GM12878 (cell line): ENCODE measurements at regions not wholly inside any gene's neighbourhood (a gene's known extent, or its start where the extent isn't known, plus 50 kb on each side); places are given as distances from the start of the nearest gene placed in this dataset.

Experiments used
- ATAC-seq: fragments of 200-7000 bp; cut with Tn5 transposase; 3 replicates; pipeline ENCODE4 v1.9.1; 2020; ENCODE audit warnings: mild to moderate bottlenecking, moderate library complexity
- BruUV-seq: library from RNA; stranded (reverse); fragments of 400-500 nt; replicated peaks from 2 replicates; lab custom pipeline; 2021; lab: Mats Ljungman, UMichigan
- CTCF ChIA-PET: fragments of 300-600 bp; sonication (Branson Sonifier 250); formaldehyde crosslinking; extraction: SDS; loops from one replicate; lab custom pipeline; 2021; ENCODE audit warnings: inconsistent platforms; lab: Yijun Ruan, JAX
- POLR2A ChIA-PET: fragments of 350-600 bp; formaldehyde crosslinking; extraction: SDS; loops from one replicate; lab custom pipeline; 2021; ENCODE audit warnings: inconsistent platforms; lab: Charles Lee
- RAD21 ChIA-PET: fragments of 300-600 bp; sonication (Branson Sonifier 250); formaldehyde crosslinking; loops from one replicate; lab custom pipeline; 2023; ENCODE audit warnings: antibody characterized with exemption; ENCODE audit not compliant: unreplicated experiment; lab: Charles Lee
- SMC1A ChIA-PET: fragments of 300-600 bp; sonication (Branson Sonifier 250); formaldehyde crosslinking; loops from one replicate; lab custom pipeline; 2023; ENCODE audit not compliant: unreplicated experiment, uncharacterized antibody; lab: Charles Lee
- DNase-seq: peaks from one replicate; pipeline ENCODE4 v3.0.0-alpha.2; 2011; ENCODE audit warnings: low read depth, low spot score
- FAIRE-seq: peaks from 3 replicates; lab custom pipeline; 2011; peaks lifted over from hg19 to GRCh38; lab: Jason Lieb, UNC
- H2AFZ ChIP-seq: 2 replicates; pipeline ENCODE4 v1.6.0; 2011; ENCODE audit warnings: low read depth, low read length, control low read depth; ENCODE audit not compliant: control insufficient read depth
- H3K27ac ChIP-seq: 2 replicates; pipeline ENCODE4 v1.5.1; 2011; ENCODE audit warnings: control low read depth; ENCODE audit not compliant: control insufficient read depth, insufficient read depth
- H3K27me3 ChIP-seq, 2 experiments: replicated peaks in 1 of 2; 2 replicates each; pipeline versions ENCODE4 v1.6.0 to v1.6.1; 2011; ENCODE audit warnings: low read length in 1 of 2; ENCODE audit not compliant: control insufficient read depth in 2 of 2, insufficient read depth in 2 of 2
- H3K36me3 ChIP-seq, 2 experiments: 2 replicates each; pipeline ENCODE4 v1.5.1; 2011; ENCODE audit warnings: low read length in 1 of 2; ENCODE audit not compliant: control insufficient read depth in 2 of 2, insufficient read depth in 2 of 2
- H3K4me1 ChIP-seq: 2 replicates; pipeline ENCODE4 v1.6.1; 2011; ENCODE audit warnings: mild to moderate bottlenecking, low read length, moderate library complexity, mixed read lengths; ENCODE audit not compliant: control insufficient read depth, insufficient read depth
- H3K4me2 ChIP-seq: 2 replicates; pipeline ENCODE4 v1.6.0; 2011; ENCODE audit warnings: control low read depth; ENCODE audit not compliant: control insufficient read depth, insufficient read depth
- H3K4me3 ChIP-seq: fragments of 200-600 bp; sonication (generic); 2 replicates; pipeline ENCODE4 v1.5.1; 2016
- H3K79me2 ChIP-seq: 2 replicates; pipeline ENCODE4 v1.6.0; 2011; ENCODE audit warnings: low read length; ENCODE audit not compliant: control insufficient read depth, insufficient read depth
- H3K9ac ChIP-seq: 2 replicates; pipeline ENCODE4 v1.8.0; 2011; ENCODE audit warnings: low read length, control low read depth, mixed read lengths; ENCODE audit not compliant: control insufficient read depth, insufficient read depth
- H3K9me3 ChIP-seq: replicated peaks from 3 replicates; pipeline ENCODE4 v1.5.1; 2011; ENCODE audit warnings: mild to moderate bottlenecking, low read length; ENCODE audit not compliant: control insufficient read depth, insufficient read depth
- H4K20me1 ChIP-seq: 2 replicates; pipeline ENCODE4 v1.6.0; 2011; ENCODE audit not compliant: control insufficient read depth, insufficient read depth
- FOXM1 ChIP-seq: IDR thresholded peaks from 2 replicates; pipeline ENCODE4 v1.6.1; 2012; ENCODE audit warnings: low read depth, mild to moderate bottlenecking, inconsistent platforms, low read length, moderate library complexity
- POLR2AphosphoS5 ChIP-seq: IDR thresholded peaks from 2 replicates; pipeline ENCODE4 v1.6.1; 2011; ENCODE audit warnings: mild to moderate bottlenecking, low read length, inconsistent platforms
- WGBS: methylation state at CpG from one replicate; pipeline ENCODE4 v1.1.6; 2016; ENCODE audit warnings: low lambda C conversion rate; ENCODE audit not compliant: insufficient replicate concordance, insufficient coverage; ENCODE audit errors: missing lambda C conversion rate; 5-methylcytosine and 5-hydroxymethylcytosine counted together
- in situ Hi-C: fragments of 300-500 bp; cut with MboI; formaldehyde crosslinking; loops from 9 replicates; pipeline ENCODE4 v1.14.3; 2018; ENCODE audit warnings: mixed read lengths
- intact Hi-C: fragments of 100-400 bp; cut with micrococcal nuclease; formaldehyde crosslinking; loops from one replicate; pipeline ENCODE4 v1.14.2; 2022; ENCODE audit not compliant: unreplicated experiment
- TF ChIP-seq, protein P1 (sequence below): fragments of 450-650 bp; formaldehyde crosslinking; IDR thresholded peaks from 2 replicates; pipeline ENCODE4 v1.4.0; 2020; ENCODE audit warnings: mild to moderate bottlenecking, moderate library complexity
- TF ChIP-seq, protein P2 (sequence below): fragments of 450-650 bp; IDR thresholded peaks from 2 replicates; pipeline ENCODE4 v1.6.1; 2016; ENCODE audit warnings: mild to moderate bottlenecking

DNA sequence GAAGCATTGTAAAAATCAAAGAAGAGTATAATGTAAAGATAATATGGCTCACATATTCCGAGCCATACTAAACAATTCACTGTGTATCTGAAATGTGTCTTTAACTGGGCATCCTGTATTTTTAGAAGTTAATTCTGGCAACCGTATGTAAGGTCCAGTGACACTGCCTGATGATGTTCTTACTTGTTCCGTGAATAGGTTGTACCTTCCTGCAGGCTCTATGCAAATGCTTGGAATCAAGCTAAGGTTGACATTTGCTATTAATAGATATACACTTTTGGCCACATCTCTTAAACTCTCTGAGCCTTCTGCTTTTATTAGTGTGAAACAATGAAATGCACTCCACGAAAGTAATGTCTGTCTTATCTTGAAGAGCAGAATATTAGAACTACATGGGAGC is 534.6 kb downstream of the CCDC85A start (continued):
- TF ChIP-seq, protein P1, sequence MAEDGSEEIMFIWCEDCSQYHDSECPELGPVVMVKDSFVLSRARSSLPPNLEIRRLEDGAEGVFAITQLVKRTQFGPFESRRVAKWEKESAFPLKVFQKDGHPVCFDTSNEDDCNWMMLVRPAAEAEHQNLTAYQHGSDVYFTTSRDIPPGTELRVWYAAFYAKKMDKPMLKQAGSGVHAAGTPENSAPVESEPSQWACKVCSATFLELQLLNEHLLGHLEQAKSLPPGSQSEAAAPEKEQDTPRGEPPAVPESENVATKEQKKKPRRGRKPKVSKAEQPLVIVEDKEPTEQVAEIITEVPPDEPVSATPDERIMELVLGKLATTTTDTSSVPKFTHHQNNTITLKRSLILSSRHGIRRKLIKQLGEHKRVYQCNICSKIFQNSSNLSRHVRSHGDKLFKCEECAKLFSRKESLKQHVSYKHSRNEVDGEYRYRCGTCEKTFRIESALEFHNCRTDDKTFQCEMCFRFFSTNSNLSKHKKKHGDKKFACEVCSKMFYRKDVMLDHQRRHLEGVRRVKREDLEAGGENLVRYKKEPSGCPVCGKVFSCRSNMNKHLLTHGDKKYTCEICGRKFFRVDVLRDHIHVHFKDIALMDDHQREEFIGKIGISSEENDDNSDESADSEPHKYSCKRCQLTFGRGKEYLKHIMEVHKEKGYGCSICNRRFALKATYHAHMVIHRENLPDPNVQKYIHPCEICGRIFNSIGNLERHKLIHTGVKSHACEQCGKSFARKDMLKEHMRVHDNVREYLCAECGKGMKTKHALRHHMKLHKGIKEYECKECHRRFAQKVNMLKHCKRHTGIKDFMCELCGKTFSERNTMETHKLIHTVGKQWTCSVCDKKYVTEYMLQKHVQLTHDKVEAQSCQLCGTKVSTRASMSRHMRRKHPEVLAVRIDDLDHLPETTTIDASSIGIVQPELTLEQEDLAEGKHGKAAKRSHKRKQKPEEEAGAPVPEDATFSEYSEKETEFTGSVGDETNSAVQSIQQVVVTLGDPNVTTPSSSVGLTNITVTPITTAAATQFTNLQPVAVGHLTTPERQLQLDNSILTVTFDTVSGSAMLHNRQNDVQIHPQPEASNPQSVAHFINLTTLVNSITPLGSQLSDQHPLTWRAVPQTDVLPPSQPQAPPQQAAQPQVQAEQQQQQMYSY (CRISPR knock-in tag) = no peak

DNA sequence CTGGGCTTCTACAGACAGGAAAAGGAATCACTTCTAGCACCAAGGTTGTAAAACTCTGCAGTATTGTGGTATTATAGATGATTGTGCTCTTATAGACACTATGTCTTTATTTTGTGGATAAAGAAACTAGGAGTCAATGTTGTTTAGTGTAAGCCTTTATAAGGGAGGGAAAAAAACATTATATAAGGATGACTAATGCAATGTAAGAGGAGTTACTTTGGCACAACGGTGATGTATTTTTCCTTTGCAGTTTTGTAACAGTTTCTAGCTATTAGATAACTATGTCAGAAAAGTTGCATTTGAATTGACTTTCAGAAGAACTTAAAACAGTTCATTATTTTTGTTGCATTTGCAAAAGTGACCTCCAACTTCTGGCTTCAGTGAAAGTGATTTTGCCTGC is 545.4 kb downstream of the CCDC85A start:
- FAIRE-seq (no peak), DNase-seq (no peak), ATAC-seq (no peak)
- Histone ChIP-seq H3K79me2 (no peaks in the 10 kb centered on the region), H3K27ac (no peak overlapping the region), H3K4me2 (no peak overlapping the region), H3K4me1 (no peaks in the 10 kb centered on the region), H4K20me1 (no peaks in the 10 kb centered on the region), H3K9me3 (no peaks in the 10 kb centered on the region), H2AFZ (no peak overlapping the region), H3K36me3 (no peaks in the 10 kb centered on the region), H3K27me3 (no peaks in the 10 kb centered on the region), H3K4me3 (no peak overlapping the region), H3K9ac (no peak overlapping the region)
- SMC1A ChIA-PET = no interaction called here
- CTCF ChIA-PET = no interaction called here
- POLR2A ChIA-PET = no interaction called here
- RAD21 ChIA-PET = no interaction called here
- no peak for TF ChIP-seq POLR2AphosphoS5
- TF ChIP-seq FOXM1 = no peak
- TF ChIP-seq, protein P2, sequence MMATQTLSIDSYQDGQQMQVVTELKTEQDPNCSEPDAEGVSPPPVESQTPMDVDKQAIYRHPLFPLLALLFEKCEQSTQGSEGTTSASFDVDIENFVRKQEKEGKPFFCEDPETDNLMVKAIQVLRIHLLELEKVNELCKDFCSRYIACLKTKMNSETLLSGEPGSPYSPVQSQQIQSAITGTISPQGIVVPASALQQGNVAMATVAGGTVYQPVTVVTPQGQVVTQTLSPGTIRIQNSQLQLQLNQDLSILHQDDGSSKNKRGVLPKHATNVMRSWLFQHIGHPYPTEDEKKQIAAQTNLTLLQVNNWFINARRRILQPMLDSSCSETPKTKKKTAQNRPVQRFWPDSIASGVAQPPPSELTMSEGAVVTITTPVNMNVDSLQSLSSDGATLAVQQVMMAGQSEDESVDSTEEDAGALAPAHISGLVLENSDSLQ = no peak
- 0% methylated on average over 1 of the region's 1 CpG for WGBS
- no TSS peak for BruUV-seq
- in situ Hi-C loops (no loop called here), intact Hi-C loops (no loop called here)
